GM19395 (cell line): ENCODE measurements at regions not wholly inside any gene's neighbourhood (a gene's known extent, or its start where the extent isn't known, plus 50 kb on each side); places are given as distances from the start of the nearest gene placed in this dataset.
"Not testable (repeated sequence)": the region's sequence is repeated elsewhere in the genome, so short reads cannot be mapped to it uniquely, and the experiment has no call there.

Experiments
- ATAC-seq: cut with Tn5 transposase; IDR thresholded peaks from one replicate; pipeline ENCODE4 v1.9.1; 2021; ENCODE audit warnings: mild to moderate bottlenecking, moderate library complexity; ENCODE audit not compliant: unreplicated experiment

DNA sequence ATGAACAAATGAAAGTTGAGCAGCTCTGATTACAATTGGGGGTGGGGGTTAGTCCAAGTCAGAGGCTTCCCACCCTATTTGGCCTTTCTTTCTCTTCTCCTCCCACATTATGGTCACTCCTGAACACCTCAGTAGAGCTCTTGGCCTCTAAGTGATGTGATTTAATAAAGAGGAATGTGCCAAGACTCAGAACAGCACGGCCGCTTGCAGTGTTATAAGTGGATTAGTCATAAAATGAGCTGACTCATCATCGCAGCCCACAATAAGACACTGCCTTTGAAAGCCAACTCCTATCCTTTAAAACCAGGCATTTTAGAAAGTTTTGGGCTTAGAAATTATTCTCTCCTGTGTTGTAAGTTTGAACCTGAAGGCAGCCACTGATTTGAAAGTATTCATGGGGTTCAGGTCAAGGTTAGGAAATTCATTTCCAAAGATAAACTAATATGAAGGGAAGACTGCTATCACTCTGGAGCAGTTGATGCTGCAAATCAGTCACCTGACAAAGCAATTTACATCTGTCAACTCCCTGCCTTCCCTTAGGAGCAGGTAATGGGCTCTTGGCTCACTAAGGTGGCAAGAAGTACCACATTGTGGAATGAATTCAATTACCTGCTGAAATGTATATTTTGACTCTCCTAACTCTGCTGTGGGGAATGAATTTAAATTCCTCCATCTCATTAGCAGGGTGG, 283.6 kb upstream of the NMUR2 start:
- no peak for ATAC-seq

DNA sequence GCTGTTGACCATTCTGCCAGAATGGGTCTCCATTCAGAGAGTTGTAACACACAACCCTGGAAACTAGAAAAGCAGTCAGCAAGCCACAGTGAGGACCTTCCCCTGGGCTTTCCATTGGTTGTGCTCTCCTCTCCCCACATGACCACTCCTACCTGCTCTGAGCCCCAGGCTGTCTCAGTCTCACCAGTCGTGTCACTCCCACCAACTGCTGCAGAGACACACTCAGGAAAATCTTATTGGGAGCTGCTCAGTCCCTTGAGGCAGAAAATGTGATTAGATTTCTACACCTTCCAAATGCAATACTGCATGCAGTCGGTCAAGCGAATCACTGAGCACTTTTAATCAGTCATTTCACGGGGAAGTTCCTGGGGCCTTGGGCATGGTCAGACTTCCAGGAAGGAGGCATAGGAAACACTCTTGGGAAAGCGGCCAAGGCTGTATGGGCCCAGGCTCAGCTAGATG, 284.2 kb upstream of the NMUR2 start:
- ATAC-seq, result no peak

DNA sequence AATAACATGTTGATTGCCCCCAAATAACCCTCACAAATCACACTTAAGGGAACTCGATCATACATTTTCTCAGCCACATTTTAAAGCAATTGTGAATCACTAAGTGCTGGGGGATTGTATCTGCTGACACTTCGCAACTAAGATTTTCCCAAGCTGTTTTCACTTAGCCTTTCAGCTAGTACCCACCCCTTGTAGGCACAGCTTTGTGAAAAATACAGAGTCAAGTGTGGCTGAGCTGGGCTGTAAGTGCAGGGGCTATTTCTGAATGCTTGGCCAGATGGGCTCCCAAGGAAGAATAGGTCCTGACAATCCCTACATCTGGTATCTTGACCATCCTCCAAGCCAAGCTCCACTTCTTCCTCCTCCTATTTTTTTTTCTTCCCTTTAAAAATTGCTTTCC, 289.2 kb upstream of the NMUR2 start:
- ATAC-seq, result no peak

DNA sequence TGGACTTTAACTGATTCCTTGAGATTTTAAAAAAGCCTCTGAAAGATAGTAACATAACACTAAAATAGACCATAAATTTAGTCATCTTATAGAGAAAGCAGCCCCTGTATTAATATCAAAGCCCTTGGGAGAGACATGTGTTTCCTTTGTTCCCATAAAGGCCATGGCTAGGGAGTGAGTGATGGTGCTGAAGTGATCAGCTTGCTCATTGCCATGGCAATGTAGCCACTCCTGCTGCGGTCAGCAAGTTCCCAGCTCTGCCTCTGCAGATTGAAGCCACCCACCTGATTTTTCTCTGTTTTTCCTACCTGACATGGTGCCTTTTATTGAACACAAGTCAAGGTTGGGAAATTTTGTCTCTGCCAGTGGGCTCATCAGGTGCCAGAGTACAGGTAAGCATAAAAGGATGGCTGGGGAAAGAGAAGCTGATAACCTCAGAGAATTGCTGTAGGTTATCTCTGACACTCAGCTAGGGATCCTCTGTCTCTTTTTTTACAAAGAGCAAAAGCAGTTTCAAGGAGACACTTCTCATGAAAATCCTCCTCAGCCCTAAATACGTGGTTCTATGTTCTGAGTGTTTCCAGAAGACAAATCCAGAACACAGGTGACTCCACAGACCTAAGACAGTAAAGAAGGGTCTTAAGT, 296.3 kb upstream of the NMUR2 start:
- ATAC-seq, result no peak

DNA sequence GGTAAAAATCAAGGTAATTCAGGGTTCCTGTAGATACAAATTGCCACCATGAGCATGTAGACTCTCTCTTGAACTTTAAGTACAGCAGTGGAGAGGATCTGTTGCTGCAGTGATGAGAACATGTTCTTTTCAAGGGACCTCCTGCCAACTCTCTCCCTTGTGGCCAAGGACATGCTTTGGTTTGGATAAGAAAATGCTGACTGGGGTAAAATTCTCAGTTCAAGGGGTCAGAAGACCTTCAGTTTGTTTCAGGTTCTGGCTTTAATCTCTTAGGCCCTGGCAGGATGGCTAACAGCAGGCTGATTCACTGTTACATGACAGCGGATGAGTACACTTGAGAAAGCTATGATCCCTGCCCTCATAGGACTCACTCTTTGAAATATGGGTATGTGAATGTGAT, 299.2 kb upstream of the NMUR2 start:
- no peak for ATAC-seq

DNA sequence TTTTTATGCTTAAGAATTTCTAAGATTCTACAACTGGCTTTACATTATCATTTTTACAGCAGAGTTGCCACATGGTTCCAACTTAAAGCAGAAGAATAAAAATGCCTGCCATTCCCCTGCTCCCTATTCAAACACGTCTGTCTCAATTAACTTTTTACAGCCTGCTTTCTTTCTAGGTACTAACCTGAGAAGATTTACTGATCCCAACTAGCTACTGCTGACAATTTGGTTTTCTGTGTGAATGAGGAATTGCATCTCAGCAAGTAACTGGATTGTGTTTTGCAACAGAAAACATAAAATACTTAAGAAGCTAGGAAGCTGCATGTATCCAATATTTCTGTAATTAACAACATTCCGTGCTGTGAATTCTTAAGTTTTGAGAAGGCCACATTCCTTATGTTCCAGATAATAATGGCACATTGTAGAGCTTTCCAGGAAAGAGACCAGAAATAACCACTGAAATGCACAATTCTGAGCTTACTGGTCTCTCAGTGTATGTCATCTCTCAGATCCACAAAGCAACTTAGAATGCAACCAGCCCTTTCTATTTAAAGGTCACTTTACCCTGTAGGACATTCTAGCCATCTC, 306.8 kb upstream of the NMUR2 start:
- no peak for ATAC-seq

DNA sequence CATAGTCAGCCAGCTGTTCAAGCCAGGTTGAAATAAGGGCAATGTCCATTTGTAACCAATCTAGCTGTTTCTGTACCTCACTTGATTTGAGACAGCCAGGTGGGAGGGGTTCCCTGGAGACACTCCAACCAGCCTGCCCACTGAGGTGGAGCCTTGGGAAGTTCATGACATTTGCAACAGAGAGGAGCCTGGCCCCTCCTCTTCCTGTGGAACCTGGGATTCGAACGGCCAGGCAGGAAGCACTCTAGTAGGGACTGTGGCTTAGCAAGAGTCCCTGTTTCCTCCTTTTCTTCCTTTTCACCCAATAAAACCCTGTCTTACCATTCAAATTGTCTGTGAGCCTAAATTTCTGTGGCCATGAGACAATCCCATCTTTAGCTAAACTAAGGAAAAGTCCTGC, 312.3 kb upstream of the NMUR2 start:
- no peak for ATAC-seq

DNA sequence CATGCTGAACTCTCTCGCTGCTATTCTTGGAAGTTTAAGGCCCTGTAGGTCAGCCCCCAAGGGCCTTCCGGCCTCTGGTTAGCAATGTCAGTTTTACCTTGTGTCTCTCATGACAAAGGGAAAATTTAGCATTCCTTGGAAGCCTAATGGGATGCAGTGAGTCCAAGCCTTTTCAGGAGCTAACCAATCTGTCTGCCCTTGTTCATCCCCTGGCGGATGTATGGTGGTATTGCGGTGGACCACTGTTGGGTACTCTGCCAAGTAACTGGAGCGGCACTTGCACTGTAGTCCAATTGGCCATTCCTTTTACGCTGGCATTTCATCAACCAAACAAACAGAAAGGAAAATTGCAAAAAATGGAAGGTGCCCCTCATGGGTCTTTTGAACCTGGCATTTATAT, 318.4 kb upstream of the NMUR2 start:
- ATAC-seq, result no peak

DNA sequence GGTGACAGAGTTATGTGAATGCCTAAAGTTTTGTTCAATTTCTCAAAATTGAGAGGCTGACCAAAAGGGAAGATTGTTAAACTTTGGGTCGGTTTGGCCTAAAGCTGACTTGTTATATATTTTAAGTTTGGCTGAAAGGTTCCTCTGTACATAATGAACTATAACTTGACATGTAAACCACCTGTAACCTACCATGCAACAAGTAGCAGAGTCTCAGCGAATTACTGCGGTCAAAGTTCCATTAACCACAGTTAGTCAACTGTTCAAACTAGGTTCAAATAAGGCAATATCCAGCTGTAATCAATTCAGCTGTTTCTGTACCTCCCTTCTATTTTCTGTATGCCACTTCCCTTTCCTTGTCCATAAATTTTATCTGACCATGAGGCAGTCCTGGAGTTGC, 325.1 kb upstream of the NMUR2 start:
- no peak for ATAC-seq

DNA sequence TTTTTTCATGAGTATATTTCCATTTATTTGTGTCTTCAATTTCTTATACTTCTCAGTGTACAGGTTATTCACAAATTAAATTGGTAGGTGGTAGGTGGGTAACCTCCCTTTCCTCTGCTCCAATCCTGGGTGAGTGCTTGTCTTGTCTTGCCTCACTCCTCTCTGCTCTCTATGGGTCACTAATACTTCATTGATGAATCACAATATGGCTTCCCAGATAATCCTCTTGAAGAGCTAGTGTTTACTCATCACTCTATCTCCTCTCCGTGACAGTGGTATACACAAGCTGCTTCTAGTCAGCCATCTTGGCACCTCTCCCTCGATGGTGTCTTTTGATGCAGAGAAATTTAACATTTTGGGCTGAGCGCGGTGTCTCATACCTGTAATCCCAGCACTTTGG, 331.8 kb upstream of the NMUR2 start:
- no peak for ATAC-seq

DNA sequence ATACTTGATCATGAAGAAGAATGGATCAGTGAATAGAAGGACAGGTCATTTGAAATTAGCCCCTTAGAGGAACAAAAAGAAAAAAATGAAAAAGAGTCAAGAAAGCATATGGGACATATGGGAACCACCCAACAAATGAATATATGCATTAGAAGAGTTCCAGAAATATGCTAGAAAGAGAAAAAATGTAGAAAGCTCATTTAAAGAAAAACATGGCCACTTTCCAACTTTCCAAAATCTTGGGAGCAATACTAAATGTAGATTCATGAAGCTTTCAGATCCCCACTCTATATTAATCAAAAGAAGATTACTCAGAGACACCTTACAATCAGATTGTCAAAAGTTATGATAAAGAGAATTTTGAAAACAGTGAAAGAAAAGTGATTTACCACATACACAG, 334.8 kb upstream of the NMUR2 start:
- ATAC-seq, result no peak

DNA sequence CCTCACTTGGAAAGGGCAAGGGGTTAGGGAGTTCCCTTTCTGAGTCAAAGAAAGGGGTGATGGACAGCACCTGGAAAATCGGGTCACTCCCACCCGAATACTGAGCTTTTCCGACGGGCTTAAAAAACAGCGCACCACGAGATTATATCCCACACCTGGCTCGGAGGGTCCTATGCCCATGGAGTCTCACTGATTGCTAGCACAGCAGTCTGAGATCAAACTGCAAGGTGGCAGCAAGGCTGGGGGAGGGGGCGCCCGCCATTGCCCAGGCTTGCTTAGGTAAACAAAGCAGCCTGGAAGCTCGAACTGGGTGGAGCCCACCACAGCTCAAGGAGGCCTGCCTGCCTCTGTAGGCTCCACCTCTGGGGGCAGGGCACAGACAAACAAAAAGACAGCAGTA, 336.0 kb upstream of the NMUR2 start:
- ATAC-seq, result not testable (repeated sequence)

DNA sequence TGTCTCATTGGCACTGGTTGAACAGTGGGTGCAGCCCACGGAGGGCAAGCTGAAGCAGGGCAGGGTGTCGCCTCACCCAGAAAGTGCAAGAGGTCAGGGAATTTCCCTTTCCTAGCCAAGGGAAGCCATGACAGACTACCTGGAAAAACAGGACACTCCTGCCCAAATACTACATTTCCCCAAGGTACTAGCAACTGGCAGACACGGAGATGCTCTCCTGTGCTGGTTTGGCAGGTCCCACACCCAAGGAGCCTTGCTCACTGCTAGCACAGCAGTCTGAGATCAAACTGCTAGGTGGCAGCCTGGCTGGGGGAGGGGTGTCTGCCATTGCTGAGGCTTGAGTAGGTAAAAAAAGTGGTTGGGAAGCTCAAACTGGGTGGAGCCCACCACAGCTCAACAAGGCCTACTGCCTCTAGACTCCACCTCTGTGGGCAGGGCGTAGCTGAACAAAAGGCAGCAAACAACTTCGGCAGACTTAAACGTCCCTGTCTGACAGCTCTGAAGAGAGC, 382.7 kb upstream of the NMUR2 start:
- not testable (repeated sequence) for ATAC-seq

DNA sequence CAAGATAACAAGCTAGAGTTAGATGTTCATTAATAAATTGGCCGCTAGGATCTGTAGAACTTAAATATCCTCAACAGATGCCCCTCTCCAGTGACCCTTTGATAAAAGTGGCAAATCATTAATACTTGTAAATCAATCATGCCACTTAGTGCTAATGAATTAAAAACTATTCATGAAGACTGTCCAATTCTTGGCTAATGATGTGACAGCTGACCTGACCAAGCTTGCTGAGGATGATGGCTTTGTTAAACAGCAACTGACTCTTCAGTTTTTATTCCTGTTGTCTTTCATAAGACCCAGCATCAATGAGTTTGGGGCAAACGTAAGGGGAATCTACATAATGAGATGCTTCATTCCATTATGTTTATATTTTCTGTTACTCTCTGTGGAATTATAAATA, 396.8 kb upstream of the NMUR2 start:
- no peak for ATAC-seq

DNA sequence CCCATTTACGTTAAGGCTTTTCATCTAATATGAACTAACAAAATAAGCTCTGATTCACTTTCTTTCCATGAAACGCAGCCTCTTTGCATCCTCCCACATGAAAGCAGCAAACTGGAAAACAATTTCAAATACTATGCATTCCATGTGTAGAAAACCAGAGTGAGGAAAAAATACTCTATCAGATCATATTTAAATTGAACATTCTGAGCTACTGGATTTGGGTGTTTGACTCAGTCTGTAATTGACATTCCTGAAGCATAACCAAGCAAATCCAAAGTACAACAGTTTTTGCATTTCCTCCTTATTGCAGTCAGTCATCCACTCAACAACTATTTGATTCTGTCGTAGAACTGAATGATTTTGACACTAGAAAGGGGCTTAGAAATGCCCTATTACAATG, 399.1 kb upstream of the NMUR2 start:
- ATAC-seq, result no peak

DNA sequence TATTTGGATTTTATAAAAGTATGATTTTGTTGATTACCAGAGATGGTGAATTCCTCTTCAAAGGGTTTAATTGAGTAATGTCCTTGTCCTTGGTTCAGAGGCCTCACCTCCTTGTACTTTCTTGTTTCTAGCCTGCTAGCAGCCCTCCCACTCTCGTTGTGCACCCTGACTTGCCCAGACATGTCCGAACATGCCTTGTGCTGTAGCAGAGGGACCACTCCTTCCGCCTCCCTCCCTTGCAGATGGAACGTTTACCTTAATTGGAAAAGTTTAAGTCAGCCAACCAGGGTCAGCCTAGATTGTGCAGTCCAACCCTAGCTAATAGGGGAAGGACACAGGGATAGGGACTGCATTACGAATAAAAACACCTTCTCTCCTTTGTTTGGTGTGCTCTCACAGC, 406.9 kb upstream of the NMUR2 start:
- ATAC-seq, result no peak

DNA sequence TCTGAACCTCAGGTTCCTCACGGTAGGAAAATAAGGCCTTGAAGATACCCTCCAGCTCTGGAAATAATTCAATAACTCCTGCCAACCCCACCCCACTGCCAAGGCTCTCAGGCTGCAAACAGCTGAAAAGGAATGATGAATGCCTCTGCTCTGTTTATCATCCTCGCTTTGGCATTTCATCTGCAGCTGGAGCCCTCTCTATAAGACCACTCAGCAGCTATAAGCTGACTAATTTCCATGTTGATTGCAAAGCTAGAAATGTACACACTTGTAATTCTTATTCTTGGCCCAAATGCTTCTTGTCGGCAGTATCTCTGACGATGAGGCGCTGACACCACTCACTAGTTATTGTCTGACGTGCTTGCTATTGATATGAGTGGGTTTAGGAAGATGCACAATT, 408.4 kb upstream of the NMUR2 start:
- ATAC-seq, result no peak

DNA sequence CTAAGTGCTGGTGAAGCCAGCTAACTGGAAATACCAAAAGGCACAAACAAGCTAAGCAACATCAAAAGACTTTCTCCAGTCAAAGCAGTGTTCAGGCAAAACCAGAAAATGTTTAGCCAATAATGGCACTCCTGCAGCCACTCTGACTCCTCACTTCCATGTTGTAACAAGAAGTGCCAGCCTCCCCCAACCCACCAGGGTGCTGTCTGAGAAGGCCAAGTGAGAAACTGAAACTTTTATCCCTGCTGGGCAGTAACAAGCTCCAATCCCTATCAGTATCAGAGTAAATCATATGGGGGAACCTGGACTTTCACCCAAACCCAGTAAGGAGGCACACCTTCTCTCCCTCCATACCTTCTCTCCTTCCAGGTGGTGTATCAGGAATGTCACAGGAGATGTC, 414.8 kb upstream of the NMUR2 start:
- no peak for ATAC-seq

DNA sequence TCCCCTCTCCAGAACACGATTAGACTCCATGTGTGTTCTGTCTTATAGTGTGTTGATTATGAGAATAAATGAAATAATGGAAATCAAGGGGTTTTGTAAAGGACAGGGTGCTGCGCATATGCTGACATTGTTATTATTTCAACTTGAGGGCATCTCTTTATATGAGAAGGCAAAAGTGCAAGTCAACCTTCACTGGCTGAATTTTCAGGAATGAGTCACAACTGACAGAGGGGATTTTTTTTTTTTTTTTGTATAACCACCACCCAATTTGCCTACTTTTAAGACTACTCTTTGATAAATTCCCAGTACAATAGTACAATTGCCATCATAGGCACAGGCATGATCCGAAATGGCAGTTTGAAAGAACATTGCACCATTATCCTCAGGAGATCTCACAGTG, 419.2 kb upstream of the NMUR2 start:
- ATAC-seq, result no peak

DNA sequence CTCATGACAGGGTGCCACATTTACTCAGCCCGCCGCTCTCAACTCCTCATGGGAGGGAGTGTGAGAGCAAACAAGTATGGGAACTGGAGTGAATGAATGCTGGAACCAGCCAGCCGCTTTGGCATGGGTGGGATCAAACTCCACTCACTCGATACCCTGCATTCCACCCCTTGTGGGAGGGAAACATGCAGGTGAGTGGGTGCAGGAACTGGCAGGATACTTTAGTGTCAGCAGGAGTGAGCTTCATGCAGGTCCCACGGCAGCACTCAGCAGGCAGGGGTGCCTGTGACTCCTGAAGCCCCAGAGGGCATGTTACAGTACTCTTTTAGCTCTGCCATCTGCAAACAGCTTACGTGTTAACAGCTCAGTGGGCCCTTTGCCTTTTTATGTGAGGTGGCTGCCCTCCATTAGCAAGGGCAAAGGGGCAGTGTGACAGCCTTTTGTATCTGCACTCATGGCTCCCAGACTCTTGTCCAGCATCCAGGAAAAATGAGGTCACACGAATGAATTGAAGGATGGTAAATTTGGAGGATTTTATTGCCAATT, 433.2 kb upstream of the NMUR2 start:
- ATAC-seq, result no peak

DNA sequence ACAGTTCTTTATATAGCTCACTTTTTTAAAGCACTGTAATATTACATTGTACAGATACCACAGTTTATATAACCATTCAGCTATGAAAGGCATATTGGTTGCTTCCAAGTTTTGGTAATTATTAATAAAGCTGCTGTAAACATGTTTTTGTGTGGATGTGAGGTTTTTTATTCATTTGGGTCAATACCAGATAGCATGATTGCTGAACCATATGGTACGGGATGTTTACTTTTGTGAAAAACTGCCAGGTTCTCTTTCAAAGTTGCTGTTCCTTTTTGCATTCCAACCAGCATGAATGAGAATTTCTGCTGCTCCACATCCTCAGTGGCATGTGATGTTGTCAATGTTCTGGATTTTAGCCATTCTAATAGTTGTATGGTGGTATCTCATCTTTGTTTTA, 439.6 kb upstream of the NMUR2 start:
- no peak for ATAC-seq

DNA sequence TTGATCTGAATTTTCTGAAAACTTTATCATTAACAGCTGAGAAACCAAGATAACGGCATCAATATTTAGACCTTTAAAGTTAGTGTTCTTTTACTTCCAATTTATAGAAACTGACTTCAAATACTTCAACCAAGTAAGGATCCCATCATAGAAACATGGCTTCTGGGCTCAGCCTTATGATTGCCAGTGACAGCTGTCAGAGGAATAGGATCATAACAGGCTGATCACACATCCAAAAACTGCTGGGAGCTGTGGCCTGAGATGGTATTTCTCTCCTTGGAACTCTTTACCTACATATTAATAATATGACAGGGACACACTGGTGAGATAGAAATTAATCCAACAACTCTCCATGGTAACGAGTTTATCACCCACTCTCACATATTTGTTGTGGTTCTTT, 448.3 kb upstream of the NMUR2 start:
- no peak for ATAC-seq
